Right lobe of liver (tissue), 4 donors: ENCODE measurements at regions not wholly inside any gene's neighbourhood (a gene's known extent, or its start where the extent isn't known, plus 50 kb on each side); places are given as distances from the start of the nearest gene placed in this dataset.

Source experiments
- POLR2A ChIP-seq: fragments of 450-650 bp; IDR thresholded peaks from one replicate; pipeline ENCODE4 v1.6.1; 2017; ENCODE audit warnings: antibody characterized with exemption, mild to moderate bottlenecking
- TF ChIP-seq, protein P1 (sequence below), 4 donors: fragments of 200-600 bp in 3 of 4; fragments of 450-650 bp in 1 of 4; IDR thresholded peaks; one replicate each; pipeline versions ENCODE4 v1.5.1 to v1.8.0; 2016 to 2022; ENCODE audit warnings: antibody characterized with exemption in 4 of 4, mild to moderate bottlenecking in 2 of 4
- donor health status: DM: no; HTN: no; CAD: no.
- donor health status: DM: no; HTN: no; CAD: no.
- donor health status: DM: no; HTN: yes; CAD: no.

DNA sequence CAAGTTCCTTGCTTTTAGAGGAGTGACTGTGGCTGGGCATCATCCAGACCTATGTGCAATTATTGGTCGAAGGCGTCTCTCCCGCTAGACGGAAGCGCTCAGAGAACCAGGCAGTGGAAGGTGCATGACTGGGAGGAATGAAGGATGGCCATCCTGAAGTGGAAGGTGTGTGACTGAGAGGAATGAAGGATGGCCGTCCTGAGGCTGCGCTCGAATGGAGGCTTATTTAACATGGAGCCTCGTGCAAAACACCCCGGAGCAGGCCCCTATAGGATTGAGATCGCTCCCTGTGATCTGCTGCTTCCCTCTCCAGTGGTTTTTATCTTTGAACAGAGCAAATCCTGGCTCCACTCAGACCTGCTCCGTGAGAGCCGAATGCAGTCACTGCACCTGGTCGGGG is 140.2 kb upstream of the ID2 start:
- TF ChIP-seq POLR2A: no peak
- TF ChIP-seq, protein P1, sequence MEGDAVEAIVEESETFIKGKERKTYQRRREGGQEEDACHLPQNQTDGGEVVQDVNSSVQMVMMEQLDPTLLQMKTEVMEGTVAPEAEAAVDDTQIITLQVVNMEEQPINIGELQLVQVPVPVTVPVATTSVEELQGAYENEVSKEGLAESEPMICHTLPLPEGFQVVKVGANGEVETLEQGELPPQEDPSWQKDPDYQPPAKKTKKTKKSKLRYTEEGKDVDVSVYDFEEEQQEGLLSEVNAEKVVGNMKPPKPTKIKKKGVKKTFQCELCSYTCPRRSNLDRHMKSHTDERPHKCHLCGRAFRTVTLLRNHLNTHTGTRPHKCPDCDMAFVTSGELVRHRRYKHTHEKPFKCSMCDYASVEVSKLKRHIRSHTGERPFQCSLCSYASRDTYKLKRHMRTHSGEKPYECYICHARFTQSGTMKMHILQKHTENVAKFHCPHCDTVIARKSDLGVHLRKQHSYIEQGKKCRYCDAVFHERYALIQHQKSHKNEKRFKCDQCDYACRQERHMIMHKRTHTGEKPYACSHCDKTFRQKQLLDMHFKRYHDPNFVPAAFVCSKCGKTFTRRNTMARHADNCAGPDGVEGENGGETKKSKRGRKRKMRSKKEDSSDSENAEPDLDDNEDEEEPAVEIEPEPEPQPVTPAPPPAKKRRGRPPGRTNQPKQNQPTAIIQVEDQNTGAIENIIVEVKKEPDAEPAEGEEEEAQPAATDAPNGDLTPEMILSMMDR (IDR thresholded peaks at IDR 0.05): no peak
